Motor neuron (in vitro differentiated cells): ENCODE measurements at regions not wholly inside any gene's neighbourhood (a gene's known extent, or its start where the extent isn't known, plus 50 kb on each side); places are given as distances from the start of the nearest gene placed in this dataset.
"Not testable (repeated sequence)": the region's sequence is repeated elsewhere in the genome, so short reads cannot be mapped to it uniquely, and the experiment has no call there.

ENCODE experiments used
- ATAC-seq, 8 experiments: fragments of 200-7000 bp; cut with Tn5 transposase; replicated peaks in 6 of 8; 2 replicates each; pipeline ENCODE4 v1.8.0; 2021; ENCODE audit warnings: mild to moderate bottlenecking in 8 of 8, moderate library complexity in 8 of 8
- H3K27ac ChIP-seq, 2 donors: fragments of 250-450 bp; sonication (Bioruptor Pico); 2 replicates each; pipeline ENCODE4 v1.9.0; 2021; ENCODE audit warnings: antibody characterized with exemption in 2 of 2, mild to moderate bottlenecking in 2 of 2, moderate library complexity in 1 of 2
- H3K4me1 ChIP-seq, 2 donors: fragments of 250-450 bp; sonication (Bioruptor Pico); replicated peaks in 1 of 2; 2 replicates each; pipeline ENCODE4 v1.6.1; 2021; ENCODE audit warnings: antibody characterized with exemption in 2 of 2, mild to moderate bottlenecking in 2 of 2, moderate library complexity in 1 of 2
- H3K4me3 ChIP-seq, 5 donors: fragments of 250-450 bp; sonication (Bioruptor Pico); 2 replicates each; pipeline ENCODE4 v1.9.0; 2021; ENCODE audit warnings: antibody characterized with exemption in 5 of 5, mild to moderate bottlenecking in 5 of 5, moderate library complexity in 4 of 5
- WGBS, 10 experiments: fragments of 450-650 bp; shearing (Covaris generic); methylation state at CpG; one replicate each; pipeline ENCODE4 v1.0.0; 2022; 5-methylcytosine and 5-hydroxymethylcytosine counted together
- in situ Hi-C, 9 experiments: fragments of 400-800 bp; cut with MboI; loops; one replicate each; pipeline ENCODE4 v1.15.0; 2021; ENCODE audit warnings: low sequenced_read_pairs in 9 of 9, low pct_unique_long_range_greater_than_20kb in 2 of 9; ENCODE audit not compliant: unreplicated experiment in 9 of 9

- 11 to 86% (median 67%) methylated on average over 1 to 4 of the region's 4 CpGs; no CpG with 5 or more reads in 1 of the 10 experiments for WGBS, 10 experiments
- H3K4me1 ChIP-seq: peaks cover 0 to 6% of the 10 kb centered on the region in 2 donors
- H3K27ac ChIP-seq: no peak overlapping the region
- H3K4me3 ChIP-seq: no peak overlapping the region
- in situ Hi-C loops: no loop called here
- no peak for ATAC-seq
Observed at GRCh38 chr6:2581011-2581410, 169.7 kb downstream of the MYLK4 start.

GRCh38 chr6:2579804-2580570 is 170.7 kb downstream of the MYLK4 start:
- H3K4me3 ChIP-seq: no peak overlapping the region
- H3K4me1 ChIP-seq: peaks cover 0 to 6% of the 10 kb centered on the region in 2 donors
- in situ Hi-C loops: no loop called here
- WGBS, 10 experiments: 56 to 100% (median 87%) methylated on average over 1 to 11 of the region's 14 CpGs; no CpG with 5 or more reads in 2 of the 10 experiments
- ATAC-seq: peak in 4 of 8 experiments; percentile 3 to 18 (median 7)
- H3K27ac ChIP-seq: no peak overlapping the region

GRCh38 chr6:2579241-2579761 is 171.4 kb downstream of the MYLK4 start:
- peak overlapping the region in 1 of 2 donors; percentile 25 for H3K27ac ChIP-seq
- H3K4me3 ChIP-seq: no peak overlapping the region
- peak in 5 of 8 experiments; percentile 22 to 89 (median 67) for ATAC-seq
- in situ Hi-C loops: no loop called here
- H3K4me1 ChIP-seq: peaks cover 0 to 6% of the 10 kb centered on the region in 2 donors
- 10 to 67% (median 49%) methylated on average over 2 to 13 of the region's 16 CpGs; no CpG with 5 or more reads in 2 of the 10 experiments for WGBS, 10 experiments

GRCh38 chr6:2578767-2579166 is 172.0 kb downstream of the MYLK4 start:
- H3K27ac ChIP-seq: no peak overlapping the region
- ATAC-seq: no peak
- 37 to 100% (median 90%) methylated on average over 1 to 2 of the region's 2 CpGs; no CpG with 5 or more reads in 4 of the 10 experiments for WGBS, 10 experiments
- in situ Hi-C loops: no loop called here
- no peak overlapping the region for H3K4me3 ChIP-seq
- H3K4me1 ChIP-seq: peaks cover 0 to 6% of the 10 kb centered on the region in 2 donors

- 0 to 100% (median 76%) methylated on average over 1 to 3 of the region's 3 CpGs; no CpG with 5 or more reads in 4 of the 10 experiments for WGBS, 10 experiments
- in situ Hi-C loops: no loop called here
- Histone ChIP-seq H3K4me3 (no peak overlapping the region), H3K4me1 (peaks cover 0 to 6% of the 10 kb centered on the region in 2 donors), H3K27ac (no peak overlapping the region)
- no peak for ATAC-seq
Observed at GRCh38 chr6:2576499-2576898, 174.2 kb downstream of the MYLK4 start.

GRCh38 chr6:2575236-2575635 is 175.5 kb downstream of the MYLK4 start:
- WGBS, 10 experiments: 35 to 100% (median 83%) methylated on average over 2 to 5 of the region's 5 CpGs
- no peak for ATAC-seq
- in situ Hi-C loops: no loop called here
- Histone ChIP-seq H3K4me1 (peaks cover 0 to 6% of the 10 kb centered on the region in 2 donors), H3K4me3 (no peak overlapping the region), H3K27ac (no peak overlapping the region)

GRCh38 chr6:2569420-2569819 is 181.3 kb downstream of the MYLK4 start:
- WGBS, 10 experiments: 83% methylated on average over 1 of the region's 1 CpG; no CpG with 5 or more reads in 9 of the 10 experiments
- in situ Hi-C loops: not testable (repeated sequence)

GRCh38 chr6:2566048-2566447 is 184.7 kb downstream of the MYLK4 start:
- no peak for ATAC-seq
- H3K27ac ChIP-seq: no peak overlapping the region
- no peak overlapping the region for H3K4me3 ChIP-seq
- H3K4me1 ChIP-seq: no peaks in the 10 kb centered on the region
- WGBS, 10 experiments: 0 to 100% (median 67%) methylated on average over 1 of the region's 1 CpG; no CpG with 5 or more reads in 1 of the 10 experiments
- in situ Hi-C loops: no loop called here

More at GRCh38 chr6:2569420-2569819, 181.3 kb downstream of the MYLK4 start:
- not testable (repeated sequence) for H3K4me1 ChIP-seq, H3K27ac ChIP-seq, H3K4me3 ChIP-seq, ATAC-seq

- no peaks in the 10 kb centered on the region for H3K4me1 ChIP-seq
- in situ Hi-C loops: no loop called here
- peak in 1 of 8 experiments; percentile 25 for ATAC-seq
- 0 to 80% (median 64%) methylated on average over 2 to 5 of the region's 5 CpGs; no CpG with 5 or more reads in 2 of the 10 experiments for WGBS, 10 experiments
- no peak overlapping the region for H3K4me3 ChIP-seq
- no peak overlapping the region for H3K27ac ChIP-seq
Observed at GRCh38 chr6:2565499-2565898, 185.2 kb downstream of the MYLK4 start.

GRCh38 chr6:2563635-2564034 is 187.1 kb downstream of the MYLK4 start:
- in situ Hi-C loops: no loop called here
- Histone ChIP-seq H3K4me1 (peaks cover 0 to 8% of the 10 kb centered on the region in 2 donors), H3K27ac (no peak overlapping the region), H3K4me3 (no peak overlapping the region)
- 2 to 100% (median 68%) methylated on average over 2 to 5 of the region's 6 CpGs; no CpG with 5 or more reads in 2 of the 10 experiments for WGBS, 10 experiments
- ATAC-seq: peak in 2 of 8 experiments; percentile 27 to 48

- in situ Hi-C loops: no loop called here
- peak in 2 of 8 experiments; percentile 5 to 22 for ATAC-seq
- H3K4me3 ChIP-seq: no peak overlapping the region
- H3K27ac ChIP-seq: no peak overlapping the region
- WGBS, 10 experiments: 16 to 100% (median 69%) methylated on average over 1 to 4 of the region's 4 CpGs; no CpG with 5 or more reads in 1 of the 10 experiments
- H3K4me1 ChIP-seq: peaks cover 0 to 13% of the 10 kb centered on the region in 2 donors
Observed at GRCh38 chr6:2562721-2563451, 187.8 kb downstream of the MYLK4 start.

GRCh38 chr6:2560917-2561698 is 189.6 kb downstream of the MYLK4 start:
- H3K4me3 ChIP-seq: no peak overlapping the region
- 42 to 100% (median 78%) methylated on average over 1 to 12 of the region's 12 CpGs for WGBS, 10 experiments
- no peak for ATAC-seq
- in situ Hi-C loops: no loop called here
- H3K4me1 ChIP-seq: peaks cover 0 to 13% of the 10 kb centered on the region in 2 donors
- no peak overlapping the region for H3K27ac ChIP-seq
